GM12875 (cell line): ENCODE measurements at regions not wholly inside any gene's neighbourhood (a gene's known extent, or its start where the extent isn't known, plus 50 kb on each side); places are given as distances from the start of the nearest gene placed in this dataset.
"Not testable (repeated sequence)": the region's sequence is repeated elsewhere in the genome, so short reads cannot be mapped to it uniquely, and the experiment has no call there.

Experiments used
- H3K4me3 ChIP-seq: one replicate; pipeline ENCODE4 v1.5.1; 2011; ENCODE audit warnings: low read depth, low read length, control low read depth
- CTCF ChIP-seq: IDR thresholded peaks from 2 replicates; pipeline ENCODE4 v1.5.1; 2011; ENCODE audit warnings: low read depth, mild to moderate bottlenecking, control low read depth, inconsistent platforms, low read length, moderate library complexity, borderline replicate concordance; ENCODE audit not compliant: insufficient read depth

GRCh38 chr14:106234525-106235254 is 708.3 kb downstream of the TMEM121 start:
- peak; percentile 24; the same call in 1 of the 2 replicates for TF ChIP-seq CTCF
- H3K4me3 ChIP-seq = not testable (repeated sequence)

- H3K4me3 ChIP-seq = no peak overlapping the region
- no peak for TF ChIP-seq CTCF
Measured at GRCh38 chr14:106235356-106236159, 709.2 kb downstream of the TMEM121 start.

GRCh38 chr14:106248321-106249192 is 722.2 kb downstream of the TMEM121 start:
- H3K4me3 ChIP-seq = no peak overlapping the region
- no peak for TF ChIP-seq CTCF

GRCh38 chr14:106253995-106254394 is 727.6 kb downstream of the TMEM121 start:
- H3K4me3 ChIP-seq = not testable (repeated sequence)

GRCh38 chr14:106257569-106257994 is 731.2 kb downstream of the TMEM121 start:
- peak; percentile 58; the same call in 1 of the 2 replicates for TF ChIP-seq CTCF
- H3K4me3 ChIP-seq = not testable (repeated sequence)

GRCh38 chr14:106268013-106268727 is 741.8 kb downstream of the TMEM121 start:
- H3K4me3 ChIP-seq = no peak overlapping the region
- peak; percentile 55; the same call in 1 of the 2 replicates for TF ChIP-seq CTCF
